HG03060 (cell line): ENCODE measurements at regions not wholly inside any gene's neighbourhood (a gene's known extent, or its start where the extent isn't known, plus 50 kb on each side); places are given as distances from the start of the nearest gene placed in this dataset.
"Not testable (repeated sequence)": the region's sequence is repeated elsewhere in the genome, so short reads cannot be mapped to it uniquely, and the experiment has no call there.

ENCODE experiments used
- ATAC-seq: cut with Tn5 transposase; IDR thresholded peaks from one replicate; pipeline ENCODE4 v1.9.1; 2021; ENCODE audit warnings: low read depth, moderate number of reproducible peaks; ENCODE audit not compliant: unreplicated experiment

GRCh38 chr7:23887660-23888059, 177.6 kb downstream of the STK31 start:
- no peak for ATAC-seq

GRCh38 chr7:23888958-23889357, 178.9 kb downstream of the STK31 start:
- no peak for ATAC-seq

- no peak for ATAC-seq
These were observed 179.5 kb downstream of the STK31 start for GRCh38 chr7:23889566-23889965.

- ATAC-seq = no peak
These were observed 182.0 kb downstream of the STK31 start for GRCh38 chr7:23892019-23892418.

GRCh38 chr7:23893176-23893941, 183.3 kb downstream of the STK31 start:
- no peak for ATAC-seq

GRCh38 chr7:23893942-23894891, 184.2 kb downstream of the STK31 start:
- no peak for ATAC-seq

- ATAC-seq = no peak
These were observed 185.0 kb downstream of the STK31 start for GRCh38 chr7:23894892-23895569.

- no peak for ATAC-seq
These were observed 185.7 kb downstream of the STK31 start for GRCh38 chr7:23895666-23896096.

- no peak for ATAC-seq
These were observed 188.6 kb downstream of the STK31 start for GRCh38 chr7:23898619-23899018.

GRCh38 chr7:23904901-23905300, 194.9 kb downstream of the STK31 start:
- not testable (repeated sequence) for ATAC-seq

GRCh38 chr7:23907012-23907411, 197.0 kb downstream of the STK31 start:
- no peak for ATAC-seq

- ATAC-seq = no peak
These were observed 199.4 kb downstream of the STK31 start for GRCh38 chr7:23909426-23909825.

GRCh38 chr7:23912065-23912464, 202.0 kb downstream of the STK31 start:
- no peak for ATAC-seq

GRCh38 chr7:23913016-23913415, 203.0 kb downstream of the STK31 start:
- no peak for ATAC-seq

- ATAC-seq = no peak
These were observed 205.2 kb downstream of the STK31 start for GRCh38 chr7:23915236-23915635.

- ATAC-seq = no peak
These were observed 208.3 kb downstream of the STK31 start for GRCh38 chr7:23918286-23918685.

GRCh38 chr7:23918856-23919255, 208.8 kb downstream of the STK31 start:
- no peak for ATAC-seq

GRCh38 chr7:23925088-23925487, 215.1 kb downstream of the STK31 start:
- ATAC-seq = no peak

GRCh38 chr7:23927709-23928417, 217.8 kb downstream of the STK31 start:
- no peak for ATAC-seq

- no peak for ATAC-seq
These were observed 218.4 kb downstream of the STK31 start for GRCh38 chr7:23928418-23928775.
